ENCODE measurements at regions not wholly inside any gene's neighbourhood (a gene's known extent, or its start where the extent isn't known, plus 50 kb on each side); places are given as distances from the start of the nearest gene placed in this dataset.

DNA sequence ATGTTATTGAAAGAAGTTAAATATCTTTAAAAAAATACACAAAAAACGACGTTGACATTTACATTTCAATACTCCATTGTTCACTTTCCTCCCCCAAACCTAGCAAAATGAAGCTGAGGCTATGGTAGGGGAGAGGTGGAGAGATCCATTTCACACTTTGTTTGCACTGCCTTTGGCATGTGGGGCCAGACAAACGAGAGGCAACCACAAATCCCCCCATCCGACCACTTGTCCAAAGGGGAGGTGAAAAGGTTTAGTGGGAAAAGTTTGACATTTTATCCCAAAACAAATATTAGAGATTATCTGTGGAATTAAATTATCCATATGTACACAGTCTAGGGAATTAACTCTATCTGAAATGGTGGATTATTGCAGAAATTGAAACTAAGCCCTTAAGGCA, 261.7 kb upstream of the FIGN start:
- DNase-seq (ENCODE audit: low read depth, low spot score) (no peak), FAIRE-seq (no peak)
- Histone ChIP-seq H3K27ac (ENCODE audit: control insufficient read depth, insufficient read depth, low read length) (no peak overlapping the region), H3K9me1 (ENCODE audit: control insufficient read depth, extremely low read depth, insufficient read depth, low read length) (no peaks in the 10 kb centered on the region), H3K4me2 (ENCODE audit: control insufficient read depth, extremely low read depth, insufficient read depth, low read depth, low read length) (no peak overlapping the region), H3K4me3 (ENCODE audit: control insufficient read depth in 2 of 3, extremely low read depth in 1 of 3, insufficient read depth in 2 of 3, low read depth in 1 of 3, low read length in 3 of 3) (no peak overlapping the region), H2AFZ (ENCODE audit: control insufficient read depth, low read length) (no peak overlapping the region), H3K9me3 (ENCODE audit: control insufficient read depth, low read depth, low read length) (no peaks in the 10 kb centered on the region), H4K20me1 (ENCODE audit: control insufficient read depth, extremely low read depth, insufficient read depth, low read length) (no peaks in the 10 kb centered on the region), H3K79me2 (ENCODE audit: control insufficient read depth, insufficient read depth, low read length) (no peaks in the 10 kb centered on the region), H3K27me3 (ENCODE audit: control insufficient read depth, extremely low read depth, insufficient read depth, low read length) (no peaks in the 10 kb centered on the region), H3K9ac (ENCODE audit: control insufficient read depth, extremely low read depth, insufficient read depth, low read length) (no peak overlapping the region), H3K36me3 (ENCODE audit: control insufficient read depth in 2 of 2, extremely low read depth in 1 of 2, insufficient read depth in 2 of 2, low read length in 2 of 2) (no peaks in the 10 kb centered on the region), H3K4me1 (ENCODE audit: control insufficient read depth, extremely low read depth, insufficient read depth, low read length) (no peaks in the 10 kb centered on the region)
- dilution Hi-C loops (cut with MboI; ENCODE audit: extremely low pct_ligation_motif_present, low sequenced_read_pairs): no loop called here
- no peak for TF ChIP-seq EZH2 (IDR thresholded peaks at IDR 0.05; ENCODE audit: low read length)

DNA sequence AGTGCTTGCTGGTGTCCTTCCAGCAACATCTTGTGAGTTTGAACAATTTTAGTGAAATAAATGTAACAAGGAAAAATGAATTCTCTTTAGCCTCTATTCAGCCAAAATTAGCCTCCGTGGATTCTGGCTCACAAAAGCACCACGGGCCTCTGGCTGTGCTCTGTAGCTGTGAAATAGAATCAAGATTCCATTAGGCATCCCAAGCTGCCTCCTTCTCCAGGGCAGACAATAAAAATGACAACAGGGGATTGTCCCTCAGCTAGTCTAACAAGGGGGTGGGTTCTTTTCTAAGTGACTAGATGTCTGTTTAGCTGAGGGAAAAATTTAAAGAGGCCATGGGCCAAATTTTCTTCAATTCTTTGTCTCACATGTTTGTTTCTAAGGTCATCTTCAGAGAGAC, 254.7 kb upstream of the FIGN start:
- no peaks in the 10 kb centered on the region for H3K9me3 ChIP-seq (ENCODE audit: control insufficient read depth, low read depth, low read length)
- no peak overlapping the region for H3K27ac ChIP-seq (ENCODE audit: control insufficient read depth, insufficient read depth, low read length)
- no peaks in the 10 kb centered on the region for H3K4me1 ChIP-seq (ENCODE audit: control insufficient read depth, extremely low read depth, insufficient read depth, low read length)
- H3K36me3 ChIP-seq (ENCODE audit: control insufficient read depth in 2 of 2, extremely low read depth in 1 of 2, insufficient read depth in 2 of 2, low read length in 2 of 2): no peaks in the 10 kb centered on the region
- H3K27me3 ChIP-seq (ENCODE audit: control insufficient read depth, extremely low read depth, insufficient read depth, low read length): no peaks in the 10 kb centered on the region
- DNase-seq (ENCODE audit: low read depth, low spot score) (no peak), FAIRE-seq (no peak)
- H3K79me2 ChIP-seq (ENCODE audit: control insufficient read depth, insufficient read depth, low read length): no peaks in the 10 kb centered on the region
- H3K4me3 ChIP-seq (ENCODE audit: control insufficient read depth in 2 of 3, extremely low read depth in 1 of 3, insufficient read depth in 2 of 3, low read depth in 1 of 3, low read length in 3 of 3): no peak overlapping the region
- dilution Hi-C loops (cut with MboI; ENCODE audit: extremely low pct_ligation_motif_present, low sequenced_read_pairs): no loop called here
- no peak overlapping the region for H3K4me2 ChIP-seq (ENCODE audit: control insufficient read depth, extremely low read depth, insufficient read depth, low read depth, low read length)
- TF ChIP-seq EZH2 (IDR thresholded peaks at IDR 0.05; ENCODE audit: low read length): no peak
- TF ChIP-seq, protein P1, sequence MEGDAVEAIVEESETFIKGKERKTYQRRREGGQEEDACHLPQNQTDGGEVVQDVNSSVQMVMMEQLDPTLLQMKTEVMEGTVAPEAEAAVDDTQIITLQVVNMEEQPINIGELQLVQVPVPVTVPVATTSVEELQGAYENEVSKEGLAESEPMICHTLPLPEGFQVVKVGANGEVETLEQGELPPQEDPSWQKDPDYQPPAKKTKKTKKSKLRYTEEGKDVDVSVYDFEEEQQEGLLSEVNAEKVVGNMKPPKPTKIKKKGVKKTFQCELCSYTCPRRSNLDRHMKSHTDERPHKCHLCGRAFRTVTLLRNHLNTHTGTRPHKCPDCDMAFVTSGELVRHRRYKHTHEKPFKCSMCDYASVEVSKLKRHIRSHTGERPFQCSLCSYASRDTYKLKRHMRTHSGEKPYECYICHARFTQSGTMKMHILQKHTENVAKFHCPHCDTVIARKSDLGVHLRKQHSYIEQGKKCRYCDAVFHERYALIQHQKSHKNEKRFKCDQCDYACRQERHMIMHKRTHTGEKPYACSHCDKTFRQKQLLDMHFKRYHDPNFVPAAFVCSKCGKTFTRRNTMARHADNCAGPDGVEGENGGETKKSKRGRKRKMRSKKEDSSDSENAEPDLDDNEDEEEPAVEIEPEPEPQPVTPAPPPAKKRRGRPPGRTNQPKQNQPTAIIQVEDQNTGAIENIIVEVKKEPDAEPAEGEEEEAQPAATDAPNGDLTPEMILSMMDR (optimal IDR thresholded peaks at IDR 0.05 in 1 of 3, IDR thresholded peaks at IDR 0.05 in 1 of 3, conservative IDR thresholded peaks at IDR 0.05 in 1 of 3; ENCODE audit: extremely low read depth in 1 of 3, insufficient read depth in 2 of 3, low read length in 3 of 3): no peak
- no peak overlapping the region for H3K9ac ChIP-seq (ENCODE audit: control insufficient read depth, extremely low read depth, insufficient read depth, low read length)
- H4K20me1 ChIP-seq (ENCODE audit: control insufficient read depth, extremely low read depth, insufficient read depth, low read length): no peaks in the 10 kb centered on the region
- H3K9me1 ChIP-seq (ENCODE audit: control insufficient read depth, extremely low read depth, insufficient read depth, low read length): no peaks in the 10 kb centered on the region
- H2AFZ ChIP-seq (ENCODE audit: control insufficient read depth, low read length): no peak overlapping the region

DNA sequence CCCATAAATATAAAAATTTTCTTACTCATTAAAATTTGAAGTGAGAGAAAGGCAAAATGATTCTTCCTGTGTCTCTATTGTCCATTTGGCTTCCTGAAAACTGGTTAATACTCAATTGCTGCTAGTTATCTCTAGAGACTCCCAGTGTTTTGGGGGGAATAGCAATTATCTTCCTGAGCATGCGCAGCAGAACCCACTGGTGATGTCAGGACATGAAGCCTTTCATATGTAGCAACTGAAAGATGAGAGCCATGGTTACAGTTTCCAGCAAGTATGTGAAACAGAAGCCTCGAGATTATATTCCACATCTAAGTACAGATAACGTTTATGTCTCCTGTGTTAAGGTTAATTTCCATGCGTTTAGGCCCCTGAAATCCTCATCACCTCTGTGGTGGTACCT, 254.3 kb upstream of the FIGN start:
- H2AFZ ChIP-seq (ENCODE audit: control insufficient read depth, low read length): no peak overlapping the region
- no peak for DNase-seq (ENCODE audit: low read depth, low spot score)
- H3K27ac ChIP-seq (ENCODE audit: control insufficient read depth, insufficient read depth, low read length): no peak overlapping the region
- H3K9me3 ChIP-seq (ENCODE audit: control insufficient read depth, low read depth, low read length): no peaks in the 10 kb centered on the region
- no peak overlapping the region for H3K4me2 ChIP-seq (ENCODE audit: control insufficient read depth, extremely low read depth, insufficient read depth, low read depth, low read length)
- no peaks in the 10 kb centered on the region for H3K79me2 ChIP-seq (ENCODE audit: control insufficient read depth, insufficient read depth, low read length)
- H3K9me1 ChIP-seq (ENCODE audit: control insufficient read depth, extremely low read depth, insufficient read depth, low read length): no peaks in the 10 kb centered on the region
- H3K9ac ChIP-seq (ENCODE audit: control insufficient read depth, extremely low read depth, insufficient read depth, low read length): no peak overlapping the region
- H4K20me1 ChIP-seq (ENCODE audit: control insufficient read depth, extremely low read depth, insufficient read depth, low read length): no peaks in the 10 kb centered on the region
- no peaks in the 10 kb centered on the region for H3K27me3 ChIP-seq (ENCODE audit: control insufficient read depth, extremely low read depth, insufficient read depth, low read length)
- TF ChIP-seq EZH2 (IDR thresholded peaks at IDR 0.05; ENCODE audit: low read length): no peak
- TF ChIP-seq, protein P1 (optimal IDR thresholded peaks at IDR 0.05 in 1 of 3, IDR thresholded peaks at IDR 0.05 in 1 of 3, conservative IDR thresholded peaks at IDR 0.05 in 1 of 3; ENCODE audit: extremely low read depth in 1 of 3, insufficient read depth in 2 of 3, low read length in 3 of 3): no peak
- no peaks in the 10 kb centered on the region for H3K4me1 ChIP-seq (ENCODE audit: control insufficient read depth, extremely low read depth, insufficient read depth, low read length)
- dilution Hi-C loops (cut with MboI; ENCODE audit: extremely low pct_ligation_motif_present, low sequenced_read_pairs): no loop called here
- no peaks in the 10 kb centered on the region for H3K36me3 ChIP-seq (ENCODE audit: control insufficient read depth in 2 of 2, extremely low read depth in 1 of 2, insufficient read depth in 2 of 2, low read length in 2 of 2)
- FAIRE-seq: no peak
- no peak overlapping the region for H3K4me3 ChIP-seq (ENCODE audit: control insufficient read depth in 2 of 3, extremely low read depth in 1 of 3, insufficient read depth in 2 of 3, low read depth in 1 of 3, low read length in 3 of 3)
